HepG2 (cell line): ENCODE measurements at regions not wholly inside any gene's neighbourhood (a gene's known extent, or its start where the extent isn't known, plus 50 kb on each side); places are given as distances from the start of the nearest gene placed in this dataset.

Experiments used
- ATAC-seq: fragments of 200-7000 bp; cut with Tn5 transposase; 3 replicates; pipeline ENCODE4 v1.9.1; 2020; ENCODE audit warnings: mild to moderate bottlenecking, moderate library complexity
- BruUV-seq: library from RNA; stranded (reverse); fragments of 400-500 nt; replicated peaks from 2 replicates; lab custom pipeline; 2021; lab: Mats Ljungman, UMichigan
- CTCF ChIA-PET: fragments of 300-600 bp; formaldehyde crosslinking; extraction: SDS; loops from one replicate; lab custom pipeline; 2021; ENCODE audit warnings: low total read pairs, inconsistent platforms, low intra/inter-chr PET ratio; lab: Yijun Ruan, JAX
- POLR2A ChIA-PET: fragments of 350-600 bp; sonication (Branson Sonifier 250); formaldehyde crosslinking; loops from one replicate; lab custom pipeline; 2020; ENCODE audit warnings: antibody characterized with exemption, inconsistent platforms; lab: Yijun Ruan, JAX
- DNase-seq: peaks from one replicate; pipeline ENCODE4 v3.0.0-alpha.2; 2015; ENCODE audit warnings: low spot score
- FAIRE-seq: peaks from 3 replicates; lab custom pipeline; 2011; peaks lifted over from hg19 to GRCh38; lab: Jason Lieb, UNC
- H2AFZ ChIP-seq: one replicate; pipeline ENCODE4 v1.6.1; 2011; ENCODE audit warnings: low read length, inconsistent platforms
- H3K27ac ChIP-seq: fragments of 300-600 bp; 3 replicates; pipeline ENCODE4 v1.8.0; 2011; ENCODE audit warnings: mixed run types, mild to moderate bottlenecking, mixed read lengths, low read length, inconsistent platforms; ENCODE audit not compliant: insufficient read depth; ENCODE audit errors: extremely low read length
- H3K27me3 ChIP-seq, 2 experiments: fragments of 200-600 bp in 1 of 2; 2 replicates in 1 of 2; 3 replicates in 1 of 2; pipeline versions ENCODE4 v1.6.0 to v1.8.0; 2011; ENCODE audit warnings: low read length in 2 of 2, mild to moderate bottlenecking in 2 of 2, moderate library complexity in 2 of 2, inconsistent platforms in 1 of 2; ENCODE audit not compliant: insufficient read depth in 2 of 2, control insufficient read depth in 1 of 2
- H3K36me3 ChIP-seq, 2 experiments: fragments of 200-600 bp in 1 of 2; replicated peaks in 1 of 2; 2 replicates in 1 of 2; 3 replicates in 1 of 2; pipeline versions ENCODE4 v1.5.1 to v1.8.0; 2011; ENCODE audit warnings: low read length in 2 of 2, inconsistent platforms in 1 of 2; ENCODE audit not compliant: insufficient read depth in 2 of 2, control insufficient read depth in 1 of 2
- H3K4me1 ChIP-seq: 2 replicates; pipeline ENCODE4 v1.5.1; 2012; ENCODE audit warnings: low read length, inconsistent platforms; ENCODE audit not compliant: insufficient read depth
- H3K4me2 ChIP-seq: 2 replicates; pipeline ENCODE4 v1.6.0; 2011; ENCODE audit warnings: low read depth, low read length, inconsistent platforms
- H3K4me3 ChIP-seq, 3 experiments: fragments of 200-600 bp in 1 of 3; sonication (generic), shearing (Covaris generic) in 1 of 3; replicated peaks in 1 of 3; 2 replicates each; pipeline ENCODE4 v1.5.1; 2011 to 2016; ENCODE audit warnings: low read length in 3 of 3, inconsistent platforms in 2 of 3, low read depth in 2 of 3, mild to moderate bottlenecking in 2 of 3, control low read depth in 1 of 3, mixed read lengths in 1 of 3; ENCODE audit not compliant: insufficient read depth in 1 of 3
- H3K79me2 ChIP-seq: one replicate; pipeline ENCODE4 v1.6.1; 2011; ENCODE audit warnings: low read length, inconsistent platforms; ENCODE audit not compliant: insufficient read depth
- H3K9ac ChIP-seq: 2 replicates; pipeline ENCODE4 v1.6.0; 2011; ENCODE audit warnings: mild to moderate bottlenecking, low read depth, low read length, inconsistent platforms; ENCODE audit not compliant: insufficient read depth
- H3K9me3 ChIP-seq: 2 replicates; pipeline ENCODE4 v1.5.1; 2012; ENCODE audit warnings: mild to moderate bottlenecking, low read length
- H4K20me1 ChIP-seq: 2 replicates; pipeline ENCODE4 v1.6.0; 2011; ENCODE audit warnings: inconsistent platforms, mild to moderate bottlenecking, low read length, moderate library complexity; ENCODE audit not compliant: insufficient read depth
- GPN1 ChIP-seq: sonication (generic); formaldehyde crosslinking; IDR thresholded peaks from 2 replicates; pipeline ENCODE4 v1.5.1; 2020; ENCODE audit warnings: missing genetic modification reagents, borderline replicate concordance
- IRF9 ChIP-seq: sonication (generic); formaldehyde crosslinking; IDR thresholded peaks from 2 replicates; pipeline ENCODE4 v1.8.0; 2022; ENCODE audit warnings: missing genetic modification reagents, mild to moderate bottlenecking, borderline replicate concordance
- KDM5A ChIP-seq: fragments of 200-600 bp; sonication (generic); IDR thresholded peaks from 2 replicates; pipeline ENCODE4 v1.7.0; 2018; ENCODE audit warnings: antibody characterized with exemption, mild to moderate bottlenecking, low read length, borderline replicate concordance
- MIXL1 ChIP-seq: IDR thresholded peaks from 2 replicates; pipeline ENCODE4 v1.6.1; 2016
- NFKBIZ ChIP-seq: IDR thresholded peaks from 2 replicates; pipeline ENCODE4 v1.6.1; 2018; ENCODE audit warnings: missing genetic modification reagents, missing compliant biosample characterization
- PHF8 ChIP-seq: sonication (generic); formaldehyde crosslinking; IDR thresholded peaks from 2 replicates; pipeline ENCODE4 v1.5.0; 2020; ENCODE audit warnings: missing genetic modification reagents
- UBTF ChIP-seq: sonication (generic); formaldehyde crosslinking; IDR thresholded peaks from 2 replicates; pipeline ENCODE4 v1.4.0; 2020; ENCODE audit warnings: mild to moderate bottlenecking, missing genetic modification reagents
- ZBTB33 ChIP-seq: sonication (generic); formaldehyde crosslinking; IDR thresholded peaks from 2 replicates; pipeline ENCODE4 v1.4.0; 2020; ENCODE audit warnings: missing genetic modification reagents
- ZFP91 ChIP-seq: sonication (generic); formaldehyde crosslinking; IDR thresholded peaks from 2 replicates; pipeline ENCODE4 v1.9.0; 2022; ENCODE audit warnings: missing genetic modification reagents, mild to moderate bottlenecking, borderline replicate concordance
- ZKSCAN1 ChIP-seq: fragments of 150-350 bp; IDR thresholded peaks from 2 replicates; pipeline ENCODE4 v1.6.1; 2014; ENCODE audit warnings: low read length
- ZNF33A ChIP-seq: sonication (generic); formaldehyde crosslinking; IDR thresholded peaks from 2 replicates; pipeline ENCODE4 v1.5.1; 2020; ENCODE audit warnings: missing genetic modification reagents, mild to moderate bottlenecking, moderate library complexity, borderline replicate concordance
- ZNF547 ChIP-seq: sonication (generic); formaldehyde crosslinking; IDR thresholded peaks from 2 replicates; pipeline ENCODE4 v1.5.1; 2020; ENCODE audit warnings: mild to moderate bottlenecking, missing genetic modification reagents
- ZNF609 ChIP-seq: sonication (generic); formaldehyde crosslinking; IDR thresholded peaks from 2 replicates; pipeline ENCODE4 v1.4.0; 2020; ENCODE audit warnings: mild to moderate bottlenecking, missing genetic modification reagents, borderline replicate concordance
- ZSCAN29 ChIP-seq: sonication (generic); formaldehyde crosslinking; conservative IDR thresholded peaks from 2 replicates; pipeline ENCODE4 v1.4.0; 2020; ENCODE audit warnings: mild to moderate bottlenecking, missing genetic modification reagents
- WGBS: methylation state at CpG from one replicate; pipeline ENCODE4 v1.1.6; 2017; ENCODE audit warnings: low lambda C conversion rate; 5-methylcytosine and 5-hydroxymethylcytosine counted together
- in situ Hi-C: cut with HindIII; loops from 2 replicates; pipeline ENCODE4 v1.10.0; 2017; ENCODE audit warnings: low pct_unique_long_range_greater_than_20kb; ENCODE audit not compliant: extremely low pct_ligation_motif_present
- intact Hi-C: fragments of 100-400 bp; cut with micrococcal nuclease; formaldehyde crosslinking; loops from one replicate; pipeline ENCODE4 v1.10.0; 2022; ENCODE audit not compliant: unreplicated experiment

- in situ Hi-C loops (no loop called here), intact Hi-C loops (no loop called here)
- no peak overlapping the region for H3K9ac ChIP-seq
- H3K79me2 ChIP-seq: no peaks in the 10 kb centered on the region
- no peaks in the 10 kb centered on the region for H3K9me3 ChIP-seq
- no peak for FAIRE-seq
- no peaks in the 10 kb centered on the region for H3K4me1 ChIP-seq
- no peak for DNase-seq
- no peak overlapping the region for H3K27ac ChIP-seq
- no peak overlapping the region for H3K4me2 ChIP-seq
- no peak for ATAC-seq
- CTCF ChIA-PET: no interaction called here
- WGBS: 6% methylated on average over 2 of the region's 2 CpGs
- no peaks in the 10 kb centered on the region for H3K36me3 ChIP-seq
- POLR2A ChIA-PET: no interaction called here
- no peak overlapping the region for H3K4me3 ChIP-seq
- BruUV-seq: no TSS peak
- no peaks in the 10 kb centered on the region for H4K20me1 ChIP-seq
- no peak overlapping the region for H2AFZ ChIP-seq
- H3K27me3 ChIP-seq: no peaks in the 10 kb centered on the region
- TF ChIP-seq ZBTB33: no peak
- TF ChIP-seq UBTF (CRISPR knock-in tag): no peak
- TF ChIP-seq MIXL1: no peak
- TF ChIP-seq ZNF33A (CRISPR knock-in tag): no peak
- TF ChIP-seq IRF9: no peak
- no peak for TF ChIP-seq ZKSCAN1
- TF ChIP-seq KDM5A: no peak
- no peak for TF ChIP-seq NFKBIZ (CRISPR knock-in tag)
- TF ChIP-seq PHF8: no peak
- TF ChIP-seq GPN1 (CRISPR knock-in tag): no peak
- TF ChIP-seq ZSCAN29 (CRISPR knock-in tag): no peak
- TF ChIP-seq ZFP91 (CRISPR knock-in tag): no peak
- no peak for TF ChIP-seq ZNF547
- no peak for TF ChIP-seq ZNF609 (CRISPR knock-in tag)
Measured at GRCh38 chrX:26845056-26845455, 618.1 kb downstream of the PPP4R3C start.
